ENCODE measurements at regions not wholly inside any gene's neighbourhood (a gene's known extent, or its start where the extent isn't known, plus 50 kb on each side); places are given as distances from the start of the nearest gene placed in this dataset.

DNA sequence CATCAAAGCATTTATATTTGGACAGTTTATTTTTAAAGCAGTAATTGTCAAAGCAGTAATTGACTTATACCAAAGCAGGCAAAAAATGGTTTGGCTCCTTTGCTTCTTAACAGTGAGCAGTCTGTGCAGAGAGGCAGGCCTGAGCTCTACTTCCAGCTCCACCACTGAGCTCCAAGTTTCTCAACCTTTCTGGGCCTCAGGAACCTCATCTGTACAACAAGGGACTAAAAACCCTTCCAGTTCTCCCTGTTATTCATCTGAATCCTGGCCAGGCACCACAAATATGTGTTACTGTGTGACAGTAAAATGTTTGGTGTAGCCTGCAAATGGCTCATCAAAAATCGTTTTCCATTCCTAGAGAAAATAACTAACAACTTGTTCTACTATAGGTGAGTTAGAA lies 88.7 kb upstream of the TTC29 start:
- no peak for TF ChIP-seq CTCF (IDR thresholded peaks at IDR 0.05; ENCODE audit: low read length, missing control alignments)
- DNase-seq (ENCODE audit: low read depth) = no peak
- H3K4me3 ChIP-seq (replicated peaks; ENCODE audit: low read depth, low read length) = no peak overlapping the region

DNA sequence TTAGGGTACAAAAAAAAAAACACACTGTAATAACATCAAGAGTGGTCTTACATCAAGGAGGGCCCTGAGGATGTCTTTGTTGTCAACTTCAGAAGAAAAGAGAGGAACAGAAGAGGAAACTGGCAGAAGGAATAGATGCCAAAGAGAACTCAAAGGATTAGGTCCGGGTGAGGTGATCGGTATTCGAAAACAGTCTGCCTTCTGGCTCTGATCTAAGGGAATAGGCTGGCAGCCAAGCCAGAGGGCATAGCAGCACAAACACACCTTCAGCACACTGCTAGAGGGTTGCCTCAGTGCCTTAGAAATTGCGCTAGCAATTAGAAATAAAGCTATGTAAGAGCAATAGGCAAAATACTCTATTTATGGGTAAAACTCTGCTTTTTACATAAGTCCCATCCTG lies 91.4 kb upstream of the TTC29 start:
- no peak for DNase-seq (ENCODE audit: low read depth)
- H3K4me3 ChIP-seq (replicated peaks; ENCODE audit: low read depth, low read length) = no peak overlapping the region
- no peak for TF ChIP-seq CTCF (IDR thresholded peaks at IDR 0.05; ENCODE audit: low read length, missing control alignments)

DNA sequence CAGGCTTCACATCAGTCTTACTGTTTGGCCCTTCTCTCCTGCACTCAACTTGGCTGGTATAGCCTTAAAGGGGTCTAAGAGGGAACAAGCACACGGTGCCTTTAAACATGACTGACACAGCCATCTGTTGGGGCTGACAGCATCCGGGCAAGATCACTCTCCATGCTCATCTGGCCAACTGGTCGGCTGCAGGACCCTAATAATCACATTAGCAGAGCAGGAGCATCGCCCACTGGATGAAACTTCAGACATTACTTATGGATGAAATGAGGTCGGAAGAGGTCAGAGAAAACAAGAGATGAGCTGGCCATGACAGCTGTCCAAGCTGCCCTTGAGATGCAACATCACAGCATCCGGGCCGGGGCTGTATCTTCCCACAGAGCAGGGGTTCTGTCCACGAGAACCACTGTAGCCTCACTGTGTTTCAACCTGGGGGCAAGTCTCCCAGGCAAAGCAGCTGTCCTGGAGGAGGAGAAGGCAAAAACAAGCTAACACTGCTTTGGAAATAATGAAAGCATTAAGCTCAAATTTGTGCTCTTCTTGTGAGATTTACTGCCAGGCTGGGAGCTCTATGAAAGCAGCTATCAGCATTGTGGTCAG lies 94.4 kb upstream of the TTC29 start:
- no peak for TF ChIP-seq CTCF (IDR thresholded peaks at IDR 0.05; ENCODE audit: low read length, missing control alignments)
- H3K4me3 ChIP-seq (replicated peaks; ENCODE audit: low read depth, low read length) = no peak overlapping the region
- no peak for DNase-seq (ENCODE audit: low read depth)

DNA sequence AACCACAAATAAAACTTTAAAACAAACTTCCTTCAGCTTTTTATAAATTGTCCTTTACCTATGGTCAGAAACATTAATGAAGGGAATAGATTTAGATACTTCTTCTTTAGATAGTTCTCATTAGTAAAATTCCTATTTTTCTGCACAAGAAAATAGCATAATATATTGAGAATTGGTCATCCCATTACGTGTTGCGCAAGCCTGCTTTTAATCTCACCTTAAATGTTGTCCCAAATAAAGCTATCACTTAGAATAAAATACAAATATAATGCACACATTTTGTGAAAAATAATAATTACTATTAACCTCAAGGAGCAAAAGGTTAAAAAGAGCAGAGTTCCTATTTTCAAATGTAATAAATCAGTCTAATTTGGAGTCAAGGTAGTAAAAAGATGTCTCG lies 95.2 kb upstream of the TTC29 start:
- no peak for TF ChIP-seq CTCF (IDR thresholded peaks at IDR 0.05; ENCODE audit: low read length, missing control alignments)
- DNase-seq (ENCODE audit: low read depth) = no peak
- no peak overlapping the region for H3K4me3 ChIP-seq (replicated peaks; ENCODE audit: low read depth, low read length)

DNA sequence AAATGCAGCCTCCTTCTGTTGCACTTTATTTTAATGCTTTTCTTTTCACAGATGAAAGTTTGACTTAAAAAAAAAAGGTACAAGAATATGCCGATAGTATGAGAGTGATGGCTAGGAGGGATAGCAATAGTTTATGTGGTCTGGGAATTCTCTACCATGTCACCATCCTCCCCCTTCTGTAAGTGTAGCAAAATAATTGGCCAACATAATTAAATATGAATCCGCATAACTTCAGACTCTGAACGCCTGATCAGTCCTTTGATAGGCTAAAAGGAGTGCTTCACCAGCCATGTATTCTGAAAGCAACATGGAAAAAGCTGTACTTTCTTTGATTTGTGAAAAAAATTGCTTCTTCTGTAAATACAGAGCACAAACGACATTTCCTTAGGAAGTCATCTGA lies 95.7 kb upstream of the TTC29 start:
- TF ChIP-seq CTCF (IDR thresholded peaks at IDR 0.05; ENCODE audit: low read length, missing control alignments) = no peak
- no peak for DNase-seq (ENCODE audit: low read depth)
- no peak overlapping the region for H3K4me3 ChIP-seq (replicated peaks; ENCODE audit: low read depth, low read length)

DNA sequence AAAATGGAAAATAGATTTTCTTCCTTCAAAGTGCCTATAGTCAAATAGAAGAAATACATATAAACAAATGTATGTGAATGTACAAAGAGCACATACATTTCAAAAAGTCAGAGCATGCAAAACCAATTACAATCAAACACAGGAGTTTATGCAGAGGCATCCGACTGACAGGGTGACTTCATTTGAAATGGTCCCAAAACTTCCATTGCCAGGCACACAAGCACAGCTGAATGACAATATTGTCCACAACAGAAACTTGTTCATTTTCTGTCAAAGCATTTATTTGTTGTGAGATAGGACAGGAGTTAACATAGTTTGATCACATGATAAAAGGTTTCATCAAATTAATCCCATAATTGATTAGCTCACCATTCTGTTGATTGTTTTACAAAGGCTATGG lies 96.4 kb upstream of the TTC29 start:
- TF ChIP-seq CTCF (IDR thresholded peaks at IDR 0.05; ENCODE audit: low read length, missing control alignments) = no peak
- DNase-seq (ENCODE audit: low read depth) = no peak
- H3K4me3 ChIP-seq (replicated peaks; ENCODE audit: low read depth, low read length) = no peak overlapping the region

- DNase-seq (ENCODE audit: low read depth) = no peak
- TF ChIP-seq CTCF (IDR thresholded peaks at IDR 0.05; ENCODE audit: low read length, missing control alignments) = no peak
- no peak overlapping the region for H3K4me3 ChIP-seq (replicated peaks; ENCODE audit: low read depth, low read length)
Observed at GRCh38 chr4:147044241-147044640, 98.6 kb upstream of the TTC29 start.
